ENCODE measurements at regions not wholly inside any gene's neighbourhood (a gene's known extent, or its start where the extent isn't known, plus 50 kb on each side); places are given as distances from the start of the nearest gene placed in this dataset.
"Not testable (repeated sequence)": the region's sequence is repeated elsewhere in the genome, so short reads cannot be mapped to it uniquely, and the experiment has no call there.

DNA sequence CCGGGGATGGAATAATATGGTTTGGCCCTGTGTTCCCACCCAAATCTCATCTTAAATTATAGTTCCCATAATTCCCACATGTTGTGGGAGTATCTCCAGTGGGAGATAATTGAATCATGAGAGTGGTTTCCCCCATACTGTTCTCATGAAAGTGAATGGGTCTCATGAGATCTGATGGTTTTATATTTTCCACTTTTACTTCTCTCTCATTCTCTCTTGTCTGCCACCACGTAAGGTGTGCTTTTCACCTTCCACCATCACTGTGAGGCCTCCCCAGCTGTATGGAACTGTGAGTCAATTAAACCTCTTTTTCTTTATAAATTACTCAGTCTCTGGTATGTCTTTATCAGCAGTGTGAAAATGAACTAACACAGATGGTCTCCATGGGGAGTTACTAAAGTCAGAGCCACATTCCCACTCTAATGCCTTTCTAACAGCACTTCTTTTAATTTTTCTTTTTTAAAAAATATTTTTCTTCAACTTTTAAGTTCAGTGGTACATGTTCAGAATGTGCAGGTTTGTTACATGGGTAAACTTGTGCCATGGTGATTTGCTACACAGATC is 306.6 kb downstream of the DTHD1 start:
- DNase-seq (ENCODE audit: low read depth in 1 of 2, low spot score in 1 of 2), result no peak

DNA sequence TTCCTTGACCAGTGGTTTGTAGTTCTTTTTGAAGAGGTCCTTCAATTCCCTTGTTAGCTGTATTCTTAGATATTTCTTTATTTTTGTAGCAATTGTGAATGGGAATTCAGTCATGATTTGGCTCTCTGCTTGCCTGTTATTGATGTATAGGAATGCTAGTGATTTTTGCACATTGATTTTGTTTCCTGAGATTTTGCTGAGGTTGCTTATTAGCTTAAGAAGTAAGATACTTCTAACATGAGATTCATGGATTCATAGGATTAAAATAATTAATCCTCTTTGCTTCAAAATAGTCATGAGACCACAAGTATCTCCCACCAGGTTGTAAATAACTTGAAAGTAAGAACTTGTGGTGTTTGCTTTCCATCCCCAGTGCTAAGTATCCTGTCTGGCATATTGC is 308.9 kb downstream of the DTHD1 start:
- no peak for DNase-seq (ENCODE audit: low read depth in 1 of 2, low spot score in 1 of 2)

DNA sequence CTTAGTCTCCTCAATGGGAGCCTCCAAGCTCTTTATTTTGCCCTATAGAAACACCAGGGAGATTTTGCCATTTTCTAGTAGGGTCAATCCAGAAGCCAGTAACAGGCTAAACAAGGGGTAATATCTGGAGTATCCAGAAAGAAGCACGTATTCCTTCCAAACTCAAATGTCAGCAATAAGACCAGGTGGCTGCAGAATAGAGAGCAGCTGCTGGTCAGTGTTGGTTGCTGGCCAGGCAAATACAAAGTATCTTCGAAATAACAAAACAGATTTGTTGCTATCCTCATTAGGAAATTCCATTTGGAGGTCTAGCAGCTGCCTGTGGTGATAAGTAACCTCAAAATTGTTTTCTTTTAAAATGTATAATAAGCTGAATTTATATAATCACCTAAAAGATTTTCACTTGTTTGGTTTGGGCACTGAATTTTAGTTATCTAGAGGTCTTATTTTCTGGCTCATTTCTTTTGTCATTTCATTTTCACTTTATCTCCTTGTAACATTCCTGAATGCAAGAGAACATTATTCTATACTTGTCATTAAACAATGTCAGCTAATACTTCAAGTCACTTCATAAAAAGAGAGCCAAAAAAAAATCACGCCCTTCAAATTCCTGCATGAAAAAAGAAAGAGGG is 320.6 kb downstream of the DTHD1 start:
- DNase-seq (ENCODE audit: low read depth in 1 of 2, low spot score in 1 of 2), result no peak

DNA sequence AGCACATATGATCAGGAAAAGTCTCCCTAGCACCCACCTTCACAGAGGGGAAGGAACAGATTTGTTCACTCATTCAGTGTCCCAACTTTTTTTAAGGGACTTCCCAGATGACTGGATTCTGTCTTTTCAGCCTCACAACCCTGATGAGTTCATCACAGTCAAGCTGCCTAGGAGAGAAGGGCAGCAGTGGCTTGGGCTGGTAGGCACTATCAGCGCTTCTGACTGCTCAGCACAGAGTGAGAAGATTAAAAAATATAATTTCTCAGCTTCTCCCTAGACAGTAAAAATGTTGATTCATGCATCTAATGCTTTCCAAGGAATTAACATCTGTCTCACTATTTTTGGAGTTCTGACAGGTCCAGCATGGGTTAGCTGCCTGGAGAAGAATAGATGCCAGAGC is 328.2 kb downstream of the DTHD1 start:
- DNase-seq (ENCODE audit: low read depth in 1 of 2, low spot score in 1 of 2), result no peak

DNA sequence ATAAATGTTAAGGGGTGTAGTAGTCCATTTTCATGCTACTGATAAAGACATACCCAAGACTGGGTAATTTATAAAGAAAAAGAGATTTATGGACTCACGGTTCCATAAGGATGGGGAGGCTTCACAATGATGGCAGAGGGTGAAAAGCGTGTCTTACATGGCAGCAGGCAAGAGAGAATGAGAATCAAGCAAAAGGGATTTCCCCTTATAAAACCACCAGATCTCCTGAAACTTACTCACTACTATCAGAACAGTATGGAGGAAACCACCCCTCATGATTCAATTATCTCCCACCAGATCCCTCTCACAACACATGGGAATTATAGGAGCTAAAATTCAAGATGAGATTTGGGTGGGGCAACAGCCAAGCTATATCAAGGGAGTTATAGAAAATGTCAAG is 329.2 kb downstream of the DTHD1 start:
- no peak for DNase-seq (ENCODE audit: low read depth in 1 of 2, low spot score in 1 of 2)

DNA sequence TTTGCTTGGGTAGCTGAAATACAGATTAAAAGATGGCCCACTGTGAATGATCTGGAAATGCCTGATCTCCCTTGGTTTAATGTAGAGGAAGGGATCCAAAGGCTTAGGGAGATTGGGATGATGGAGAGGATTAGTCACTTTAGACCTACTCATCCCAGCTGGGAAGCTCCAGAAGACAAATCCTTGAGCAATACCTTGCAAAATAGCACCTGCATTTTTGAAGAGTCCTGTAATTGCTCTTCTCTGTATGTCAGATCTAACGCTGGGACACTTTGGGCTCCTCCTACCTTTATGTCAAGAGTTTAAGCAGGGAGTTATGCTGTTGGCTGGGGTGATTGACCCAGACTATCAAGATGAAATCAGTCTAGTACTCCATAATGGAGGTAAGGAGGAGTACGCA is 331.7 kb downstream of the DTHD1 start:
- DNase-seq (ENCODE audit: low read depth in 1 of 2, low spot score in 1 of 2), result not testable (repeated sequence)

DNA sequence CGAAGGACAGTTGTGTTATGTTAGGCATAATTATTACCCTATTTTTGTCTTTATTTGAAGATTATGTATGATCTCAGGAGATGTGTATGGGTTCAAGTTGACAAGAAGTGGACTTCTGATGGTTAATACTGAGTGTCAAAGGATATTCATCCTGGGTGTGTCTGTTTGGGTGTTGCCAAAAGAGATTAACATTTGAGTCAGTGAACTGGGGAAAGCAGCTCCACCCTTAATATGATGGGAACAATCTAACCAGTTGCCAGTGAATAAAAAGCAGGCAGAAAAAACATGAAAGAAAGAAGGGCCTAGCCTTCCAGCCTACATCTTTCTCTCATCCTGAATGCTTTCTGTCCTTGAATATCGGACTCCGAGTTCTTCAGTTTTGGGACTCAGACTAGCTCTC is 332.6 kb downstream of the DTHD1 start:
- no peak for DNase-seq (ENCODE audit: low read depth in 1 of 2, low spot score in 1 of 2)

DNA sequence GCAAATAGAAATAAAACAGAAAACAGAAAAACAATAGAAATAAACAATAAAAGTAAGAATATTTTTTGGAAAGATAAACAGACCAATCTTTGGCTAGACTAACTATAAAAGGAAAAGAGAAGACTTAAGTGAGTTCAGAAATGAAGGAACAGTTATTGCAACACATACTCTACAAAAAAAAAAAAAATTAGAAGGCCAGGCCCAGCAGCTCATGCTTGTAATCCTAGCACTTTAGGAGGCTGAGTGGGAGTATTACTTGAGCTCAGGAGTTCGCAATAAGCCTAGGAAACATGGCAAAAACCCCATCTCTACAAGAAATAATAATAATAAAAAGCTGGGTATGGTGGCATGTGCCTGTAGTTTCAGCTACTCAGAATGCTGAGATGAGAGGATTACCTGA is 336.7 kb downstream of the DTHD1 start:
- DNase-seq (ENCODE audit: low read depth in 1 of 2, low spot score in 1 of 2), result no peak

DNA sequence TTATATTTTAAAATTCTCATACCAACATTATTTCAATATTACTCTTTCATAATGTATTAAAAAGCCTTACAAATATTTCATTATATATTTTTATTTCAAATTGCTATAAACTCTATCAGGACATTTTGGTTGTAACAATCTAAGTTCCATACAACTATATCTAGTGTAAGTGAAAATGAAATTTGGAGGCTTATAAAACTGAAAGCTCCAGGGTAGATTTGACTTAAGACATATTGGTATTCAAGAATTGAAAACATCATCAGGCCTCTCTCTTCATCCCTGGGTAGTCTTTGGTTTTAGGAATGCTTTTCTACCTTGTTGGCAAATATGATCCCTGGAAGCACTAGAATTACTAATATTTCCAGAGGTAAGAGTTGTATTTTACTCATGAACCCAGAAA is 342.6 kb downstream of the DTHD1 start:
- no peak for DNase-seq (ENCODE audit: low read depth in 1 of 2, low spot score in 1 of 2)

DNA sequence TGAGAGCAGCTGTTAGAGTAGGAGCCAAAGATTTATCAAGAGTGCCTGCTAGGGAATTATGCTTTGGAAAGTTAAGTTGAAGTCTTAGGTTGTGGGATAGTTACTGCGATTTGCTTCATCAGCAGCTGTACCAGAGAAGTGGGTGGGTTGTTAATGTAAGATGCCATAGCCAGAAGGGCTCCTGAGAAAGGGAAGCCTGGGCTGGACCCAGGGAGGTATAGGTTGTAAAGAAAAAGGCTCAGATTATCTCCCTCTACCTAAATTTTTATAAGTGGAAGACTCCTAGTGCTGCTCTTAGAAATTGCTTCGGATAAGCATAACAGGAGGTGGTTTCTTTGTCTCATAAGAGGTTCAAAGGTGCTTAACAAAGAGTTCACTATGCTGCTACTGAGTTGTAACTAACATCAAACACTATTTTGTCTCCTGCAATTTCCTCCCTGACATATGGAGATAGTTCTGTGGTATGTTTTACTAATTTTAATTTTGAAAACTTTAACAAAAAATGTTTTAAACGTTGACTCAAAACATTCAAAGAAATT is 356.9 kb downstream of the DTHD1 start:
- no peak for DNase-seq (ENCODE audit: low read depth in 1 of 2, low spot score in 1 of 2)

DNA sequence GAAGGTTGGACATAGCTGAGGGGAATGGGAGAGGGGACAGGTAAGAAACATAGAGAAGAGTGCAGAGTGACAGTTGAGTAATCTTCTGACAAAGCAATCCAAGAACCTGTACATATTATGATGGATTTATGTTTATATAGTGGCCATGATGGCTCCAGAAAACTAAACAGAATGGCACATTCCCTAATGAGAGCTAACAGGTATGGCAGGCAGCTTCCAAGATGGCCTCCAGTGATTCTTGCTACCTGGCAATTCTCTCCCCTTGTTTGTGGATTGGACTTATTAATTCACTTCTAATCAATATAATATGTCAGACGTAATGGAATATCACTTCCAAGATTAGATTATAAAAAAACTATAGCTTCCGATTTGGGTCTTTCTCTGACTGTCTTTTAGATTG is 359.5 kb downstream of the DTHD1 start:
- DNase-seq (ENCODE audit: low read depth in 1 of 2, low spot score in 1 of 2), result no peak

DNA sequence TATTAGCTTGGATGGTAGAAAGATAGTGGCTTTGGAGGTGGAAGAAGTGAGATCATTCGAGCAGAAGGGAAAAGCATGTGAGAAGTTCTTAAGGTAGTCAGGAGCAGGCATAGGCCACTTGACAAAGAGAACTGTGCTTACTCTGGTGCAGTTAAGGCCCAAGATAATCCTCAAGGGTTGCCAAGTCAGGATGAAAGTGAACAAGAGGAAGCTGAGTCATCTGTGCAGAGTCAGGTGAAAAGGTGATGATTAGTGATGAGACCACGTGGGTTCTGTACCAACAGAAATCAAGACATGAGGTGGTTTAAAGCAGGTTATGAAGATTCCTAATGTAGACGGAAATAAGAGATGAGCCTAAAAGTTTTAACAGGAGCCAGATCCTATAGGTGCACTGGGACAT is 369.8 kb downstream of the DTHD1 start:
- DNase-seq (ENCODE audit: low read depth in 1 of 2, low spot score in 1 of 2), result no peak

DNA sequence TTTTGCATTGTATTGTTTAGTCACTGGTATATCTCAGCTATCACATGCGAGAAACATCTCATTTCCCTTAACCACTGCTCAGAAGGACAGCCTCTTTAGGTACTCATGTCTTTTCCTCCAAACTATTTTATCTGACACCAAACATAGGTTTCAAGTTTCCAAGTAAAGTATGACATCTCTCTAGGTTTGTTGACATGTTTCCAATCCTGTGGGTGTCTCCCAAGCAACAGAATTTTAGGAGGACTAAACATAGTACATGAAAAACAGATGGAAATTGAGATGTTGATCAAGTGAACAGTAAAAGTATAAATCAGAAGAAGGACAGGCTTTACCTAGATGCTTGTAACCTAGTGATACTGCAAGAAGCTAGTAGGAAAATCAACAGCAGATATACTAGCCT is 371.4 kb downstream of the DTHD1 start:
- no peak for DNase-seq (ENCODE audit: low read depth in 1 of 2, low spot score in 1 of 2)

DNA sequence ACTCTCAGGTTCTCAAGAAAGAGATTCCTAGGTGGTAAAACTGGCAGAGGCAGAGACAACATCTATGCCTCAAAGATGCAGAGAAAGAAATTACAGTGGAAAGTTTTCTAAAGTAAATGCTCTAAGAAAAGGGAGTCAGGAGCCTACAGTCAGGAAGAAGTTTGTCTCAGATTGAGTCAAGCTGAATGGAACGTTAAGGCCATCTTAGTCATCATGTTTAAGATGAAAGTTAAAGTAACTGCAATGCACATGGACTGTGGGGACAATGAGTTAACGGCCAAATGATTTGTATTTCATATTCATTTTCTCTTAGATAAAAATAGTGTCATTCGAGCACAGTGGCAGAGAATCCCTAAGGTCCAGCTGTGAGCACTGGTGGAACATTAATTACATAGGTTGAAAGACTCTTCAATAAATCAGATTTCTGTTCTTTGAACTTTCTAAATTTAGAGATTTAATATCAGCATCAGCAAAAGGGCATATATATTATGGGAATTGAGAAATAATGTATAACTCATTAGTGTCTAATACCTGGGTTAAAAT is 384.6 kb downstream of the DTHD1 start:
- DNase-seq (ENCODE audit: low read depth in 1 of 2, low spot score in 1 of 2), result no peak

DNA sequence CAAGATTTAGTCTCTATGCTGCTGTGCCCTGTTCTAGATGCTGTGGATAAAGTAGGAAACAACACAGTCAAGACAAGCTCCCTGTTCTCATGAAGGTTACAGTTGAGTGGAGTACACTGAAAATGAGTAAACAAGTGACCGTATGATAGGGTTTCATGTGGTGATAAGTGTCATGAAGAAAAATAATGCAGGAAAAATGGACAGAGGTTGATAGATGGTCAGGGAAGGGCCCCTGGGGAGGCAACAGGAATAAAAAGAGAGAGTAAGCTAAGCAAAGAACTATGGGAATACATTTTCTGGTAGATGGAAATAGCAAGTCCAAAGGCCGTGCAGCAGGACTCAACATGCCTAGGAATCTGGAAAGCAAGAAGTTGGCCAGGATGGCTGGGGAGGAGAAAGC is 394.0 kb downstream of the DTHD1 start:
- DNase-seq (ENCODE audit: low read depth in 1 of 2, low spot score in 1 of 2), result no peak

DNA sequence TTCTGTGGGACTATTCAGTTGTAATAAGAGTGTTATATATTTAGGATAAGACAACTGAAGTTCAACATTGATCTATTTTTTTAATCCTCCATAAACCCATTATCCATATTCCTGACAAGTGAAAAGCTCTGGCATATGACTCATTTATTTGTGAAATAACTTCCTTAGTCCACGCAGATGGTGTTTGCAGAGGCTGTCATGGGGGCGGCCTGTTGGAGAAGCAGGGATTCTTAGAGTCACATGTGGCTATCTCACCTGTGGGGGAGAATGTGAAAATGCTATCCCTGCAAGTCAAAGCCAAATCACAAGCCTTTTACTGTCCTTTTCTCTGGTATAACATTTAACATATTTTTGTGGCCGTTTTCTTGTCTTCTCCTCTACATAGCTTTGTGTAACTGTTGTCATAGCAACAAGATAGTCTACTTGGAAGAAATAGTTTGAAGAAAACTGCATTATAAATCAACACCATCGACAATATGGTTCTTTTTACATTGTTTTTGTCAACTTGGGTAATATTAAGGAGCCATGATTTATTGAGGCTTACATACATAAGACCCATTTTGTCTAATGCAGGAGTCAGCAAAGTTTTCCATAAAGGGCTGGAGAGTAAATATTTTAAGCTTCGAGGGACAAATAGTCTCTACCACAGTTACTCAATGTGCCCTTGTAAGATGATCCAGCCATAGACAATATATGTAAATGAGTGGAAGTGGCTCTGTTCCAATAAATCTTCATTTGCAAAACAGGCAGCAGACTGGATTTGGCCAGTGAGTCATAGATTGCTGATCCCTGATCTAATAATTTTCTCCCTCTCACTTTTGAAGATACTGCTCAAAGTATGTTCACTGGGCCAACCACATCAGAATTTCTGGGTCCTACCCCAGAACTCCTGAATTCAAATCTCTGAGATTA is 395.0 kb downstream of the DTHD1 start:
- DNase-seq (ENCODE audit: low read depth in 1 of 2, low spot score in 1 of 2), result no peak

DNA sequence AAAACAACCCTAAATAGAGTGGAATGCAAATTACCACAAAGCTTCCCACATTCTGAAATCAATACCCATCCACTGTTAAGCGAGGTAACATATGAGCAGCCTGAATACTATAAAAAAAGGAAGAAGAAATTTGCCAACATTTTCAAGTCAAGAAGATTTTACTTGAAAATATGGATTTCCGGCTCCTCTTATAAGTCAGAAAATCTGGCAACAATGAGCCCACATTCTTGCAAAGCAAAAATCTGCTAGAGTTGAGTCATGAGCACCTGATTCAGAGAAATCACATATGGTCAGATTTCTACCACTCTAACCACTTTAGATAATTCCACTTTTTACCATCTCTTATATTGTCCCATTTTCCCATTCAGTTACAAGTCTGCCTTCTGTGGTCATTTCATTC is 395.7 kb downstream of the DTHD1 start:
- DNase-seq (ENCODE audit: low read depth in 1 of 2, low spot score in 1 of 2), result no peak

DNA sequence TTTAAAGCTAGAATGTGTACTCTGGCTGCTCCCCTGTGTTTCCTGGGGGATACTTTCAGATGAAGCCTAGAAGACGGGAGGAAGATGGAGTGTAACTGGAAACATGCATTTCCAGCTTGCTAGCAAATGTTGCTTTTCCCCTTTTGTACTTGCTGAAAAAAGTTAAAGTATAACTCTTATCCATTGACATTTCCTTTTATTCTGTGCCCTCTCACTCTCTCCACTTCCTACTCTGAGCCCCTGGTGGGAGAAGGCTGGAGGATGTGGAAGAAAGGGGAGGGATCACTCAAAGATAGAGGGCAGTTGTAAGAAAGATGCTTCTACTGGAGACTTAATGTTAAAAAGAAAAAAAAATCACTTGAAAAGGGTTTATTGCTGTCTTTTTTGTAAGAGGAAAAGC is 396.5 kb downstream of the DTHD1 start:
- no peak for DNase-seq (ENCODE audit: low read depth in 1 of 2, low spot score in 1 of 2)

DNA sequence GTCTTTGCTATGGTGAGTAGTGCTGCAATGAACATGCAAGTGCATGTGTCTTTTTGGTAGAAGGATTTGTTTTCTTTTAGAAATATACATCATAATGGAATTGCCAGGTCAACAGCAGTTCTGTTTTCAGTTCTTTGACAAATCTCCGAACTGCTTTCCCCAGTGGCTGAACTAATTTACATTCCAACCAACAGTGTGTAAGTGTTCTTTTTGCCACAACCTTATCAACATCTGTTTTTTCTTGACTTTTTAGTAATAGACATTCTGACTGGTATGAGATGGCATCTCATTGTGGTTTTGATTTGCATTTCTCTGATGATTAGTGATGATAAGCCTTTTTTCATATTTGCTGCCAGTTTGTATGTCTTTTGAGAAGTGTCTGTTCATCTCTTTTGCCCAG is 406.3 kb downstream of the DTHD1 start:
- no peak for DNase-seq (ENCODE audit: low read depth in 1 of 2, low spot score in 1 of 2)

DNA sequence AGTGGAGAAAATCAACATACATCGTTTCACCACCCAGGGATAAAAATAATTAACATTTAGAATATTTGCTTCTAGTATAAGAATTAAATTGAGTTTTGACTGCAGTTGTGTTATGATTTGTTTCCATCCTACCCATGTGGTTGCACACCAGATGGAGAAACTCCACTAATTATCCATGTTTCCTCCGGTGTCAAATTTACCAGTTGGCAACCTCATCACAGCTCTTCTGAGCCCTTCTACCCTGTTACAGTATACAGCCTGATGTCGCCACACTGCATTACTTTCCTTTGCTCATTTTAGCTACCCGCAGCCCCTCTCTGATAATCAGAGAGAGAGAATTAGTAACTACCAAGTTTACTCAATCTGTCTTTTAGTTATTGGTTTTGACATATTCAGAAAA is 411.2 kb downstream of the DTHD1 start:
- DNase-seq (ENCODE audit: low read depth in 1 of 2, low spot score in 1 of 2), result no peak

DNA sequence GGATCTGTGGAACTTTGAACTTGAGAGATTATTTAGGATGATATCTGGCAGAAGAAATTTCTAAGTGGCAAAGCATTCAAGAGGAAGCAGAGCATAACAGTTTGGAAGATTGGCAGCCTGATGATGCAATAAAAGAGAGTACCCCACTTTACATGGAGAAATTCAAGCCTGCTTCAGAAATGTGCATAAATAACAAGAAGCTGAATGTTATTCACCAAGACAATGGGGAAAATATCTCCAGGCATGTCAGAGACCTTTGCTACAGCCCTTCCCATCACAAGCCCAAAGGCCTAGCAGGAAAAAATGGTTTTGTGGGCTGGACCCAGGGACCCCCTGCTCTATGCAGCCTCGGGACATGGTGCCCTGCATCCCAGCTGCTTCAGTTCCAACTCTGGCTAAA is 420.8 kb downstream of the DTHD1 start:
- no peak for DNase-seq (ENCODE audit: low read depth in 1 of 2, low spot score in 1 of 2)

DNA sequence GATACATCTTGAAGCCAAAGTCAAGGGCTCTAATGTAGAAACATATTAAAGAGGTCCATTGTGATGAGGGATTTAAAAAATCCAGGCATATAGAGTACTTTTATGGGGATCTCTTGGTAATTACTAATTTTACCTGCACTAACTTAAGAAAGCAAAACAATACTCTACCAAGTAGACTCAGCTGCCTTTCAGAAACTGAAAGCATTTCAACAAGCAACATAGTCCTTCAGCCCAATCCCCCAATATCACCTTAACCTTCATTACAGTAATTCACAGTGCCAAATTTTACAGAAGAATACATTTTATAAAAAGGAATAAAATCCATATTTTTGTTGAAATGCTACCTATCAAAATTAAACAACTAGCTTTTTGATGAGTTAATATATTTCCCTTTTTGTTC is 422.9 kb downstream of the DTHD1 start:
- no peak for DNase-seq (ENCODE audit: low read depth in 1 of 2, low spot score in 1 of 2)
